HG02943 (cell line): ENCODE measurements at regions not wholly inside any gene's neighbourhood (a gene's known extent, or its start where the extent isn't known, plus 50 kb on each side); places are given as distances from the start of the nearest gene placed in this dataset.

ENCODE experiments used
- ATAC-seq: cut with Tn5 transposase; IDR thresholded peaks from one replicate; pipeline ENCODE4 v1.9.1; 2021; ENCODE audit warnings: mild to moderate bottlenecking, low read depth, moderate library complexity; ENCODE audit not compliant: unreplicated experiment

- ATAC-seq = no peak
Measured at GRCh38 chr12:102609996-102610395, 129.6 kb upstream of the IGF1 start.

GRCh38 chr12:102603021-102603420 is 122.7 kb upstream of the IGF1 start:
- ATAC-seq = no peak

- ATAC-seq = no peak
Measured at GRCh38 chr12:102602521-102602920, 122.2 kb upstream of the IGF1 start.

- no peak for ATAC-seq
Measured at GRCh38 chr12:102601621-102602020, 121.3 kb upstream of the IGF1 start.

GRCh38 chr12:102596687-102597086 is 116.3 kb upstream of the IGF1 start:
- no peak for ATAC-seq

GRCh38 chr12:102596031-102596430 is 115.7 kb upstream of the IGF1 start:
- no peak for ATAC-seq

- ATAC-seq = no peak
Measured at GRCh38 chr12:102595315-102595714, 115.0 kb upstream of the IGF1 start.

- ATAC-seq = no peak
Measured at GRCh38 chr12:102593134-102593533, 112.8 kb upstream of the IGF1 start.

- ATAC-seq = no peak
Measured at GRCh38 chr12:102592134-102592533, 111.8 kb upstream of the IGF1 start.

GRCh38 chr12:102573237-102573636 is 92.9 kb upstream of the IGF1 start:
- ATAC-seq = no peak

GRCh38 chr12:102571889-102572288 is 91.5 kb upstream of the IGF1 start:
- ATAC-seq = no peak

GRCh38 chr12:102570256-102570655 is 89.9 kb upstream of the IGF1 start:
- no peak for ATAC-seq

- no peak for ATAC-seq
Measured at GRCh38 chr12:102569803-102570202, 89.4 kb upstream of the IGF1 start.

- no peak for ATAC-seq
Measured at GRCh38 chr12:102568276-102568675, 87.9 kb upstream of the IGF1 start.

GRCh38 chr12:102567031-102567985 is 86.9 kb upstream of the IGF1 start:
- no peak for ATAC-seq

- no peak for ATAC-seq
Measured at GRCh38 chr12:102565555-102565954, 85.2 kb upstream of the IGF1 start.

GRCh38 chr12:102564026-102564425 is 83.7 kb upstream of the IGF1 start:
- no peak for ATAC-seq

- no peak for ATAC-seq
Measured at GRCh38 chr12:102562836-102563425, 82.6 kb upstream of the IGF1 start.

- no peak for ATAC-seq
Measured at GRCh38 chr12:102551186-102551585, 70.8 kb upstream of the IGF1 start.

GRCh38 chr12:102549691-102550090 is 69.3 kb upstream of the IGF1 start:
- no peak for ATAC-seq

GRCh38 chr12:102548543-102548942 is 68.2 kb upstream of the IGF1 start:
- no peak for ATAC-seq
